Upper lobe of left lung (tissue), 6 donors: ENCODE measurements at regions not wholly inside any gene's neighbourhood (a gene's known extent, or its start where the extent isn't known, plus 50 kb on each side); places are given as distances from the start of the nearest gene placed in this dataset.

ENCODE experiments used
- ATAC-seq, 2 donors: fragments of 200-7000 bp; cut with Tn5 transposase; one replicate each; pipeline ENCODE4 v1.9.1; 2022; ENCODE audit warnings: mild to moderate bottlenecking in 2 of 2, moderate library complexity in 2 of 2; ENCODE audit not compliant: low FRiP score in 2 of 2
- DNase-seq, 2 donors: peaks; one replicate each; pipeline ENCODE4 v3.0.0-alpha.2; 2019 to 2020
- H3K27ac ChIP-seq, 4 donors: fragments of 200-600 bp; sonication (generic); one replicate each; pipeline ENCODE4 v1.5.1; 2016 to 2019
- H3K27me3 ChIP-seq, 4 donors: fragments of 200-600 bp; sonication (generic); one replicate each; pipeline ENCODE4 v1.5.1; 2017 to 2019
- H3K36me3 ChIP-seq, 4 donors: fragments of 200-600 bp; sonication (generic); one replicate each; pipeline ENCODE4 v1.5.1; 2016 to 2019
- H3K4me1 ChIP-seq, 4 donors: fragments of 200-600 bp; sonication (generic); one replicate each; pipeline ENCODE4 v1.5.1; 2018 to 2019
- H3K4me3 ChIP-seq, 4 donors: fragments of 200-600 bp; sonication (generic); one replicate each; pipeline ENCODE4 v1.5.1; 2017 to 2019; ENCODE audit warnings: mild to moderate bottlenecking in 2 of 4, moderate library complexity in 1 of 4
- H3K9me3 ChIP-seq, 4 donors: fragments of 200-600 bp; sonication (generic); one replicate each; pipeline ENCODE4 v1.5.1; 2018 to 2019
- EP300 ChIP-seq, 4 donors: sonication (generic); formaldehyde crosslinking; IDR thresholded peaks; one replicate each; pipeline ENCODE4 v1.5.1; 2017; ENCODE audit warnings: antibody characterized with exemption in 4 of 4, control low read depth in 2 of 4
- POLR2A ChIP-seq, 4 donors: fragments of 450-650 bp; IDR thresholded peaks; one replicate each; pipeline ENCODE4 v1.5.1; 2016 to 2017; ENCODE audit warnings: antibody characterized with exemption in 4 of 4, mild to moderate bottlenecking in 2 of 4
- POLR2AphosphoS5 ChIP-seq, 2 donors: sonication (generic); formaldehyde crosslinking; IDR thresholded peaks; one replicate each; pipeline ENCODE4 v1.5.1; 2017; ENCODE audit warnings: antibody characterized with exemption in 2 of 2
- WGBS, 2 donors: methylation state at CpG; one replicate each; pipeline ENCODE4 v1.1.5; 2017 to 2018; 5-methylcytosine and 5-hydroxymethylcytosine counted together
- TF ChIP-seq, protein P1 (sequence below), 6 experiments: fragments of 450-650 bp in 4 of 6; fragments of 200-600 bp in 2 of 6; sonication (generic) in 2 of 6; IDR thresholded peaks; one replicate each; pipeline ENCODE4 v1.5.1; 2016 to 2019; ENCODE audit warnings: antibody characterized with exemption in 6 of 6
- donor health status: DM: no; HTN: no; CAD: no; lungs with moderate emphysema.
- donor health status: DM: no; HTN: yes; CAD: no; lungs with severe emphysema.

DNA sequence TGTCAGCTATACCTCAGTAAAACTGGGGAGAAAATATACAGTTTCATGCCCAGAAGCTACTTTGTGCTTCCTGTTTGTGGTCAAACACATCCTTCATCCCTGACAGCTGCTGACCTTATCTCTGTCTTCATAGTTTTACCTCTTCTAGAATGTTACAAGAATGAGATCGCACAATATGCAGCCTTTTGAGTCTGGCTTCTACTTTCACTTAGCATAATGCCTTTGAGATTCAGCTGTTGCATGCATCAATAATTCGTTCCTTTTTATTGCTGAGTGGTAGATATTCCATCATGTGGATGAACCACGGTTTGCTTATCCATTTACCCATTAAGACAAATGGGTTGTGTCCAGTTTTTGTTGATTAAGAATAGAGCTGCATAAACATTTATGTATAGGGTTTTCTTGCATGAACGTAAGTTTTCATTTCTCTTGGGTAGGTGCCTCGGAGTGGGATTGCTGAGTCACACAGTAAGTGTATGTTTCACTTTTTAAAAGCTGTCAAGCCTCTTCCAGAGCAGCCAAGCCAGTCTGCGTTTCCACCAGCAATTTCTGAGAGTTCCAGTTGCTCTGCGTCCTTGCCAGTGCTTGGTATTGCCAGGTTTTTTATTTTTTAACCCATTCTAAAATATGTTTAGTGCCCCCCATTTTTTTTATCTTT, 86.6 kb upstream of the PAX1 start:
- no peak overlapping the region for H3K27ac ChIP-seq
- H3K9me3 ChIP-seq: peaks cover 0 to 3% (median 0%) of the 10 kb centered on the region in 4 donors
- TF ChIP-seq POLR2AphosphoS5 (IDR thresholded peaks at IDR 0.05) (no peak), POLR2A (IDR thresholded peaks at IDR 0.05) (no peak), EP300 (IDR thresholded peaks at IDR 0.05) (no peak)
- TF ChIP-seq, protein P1, sequence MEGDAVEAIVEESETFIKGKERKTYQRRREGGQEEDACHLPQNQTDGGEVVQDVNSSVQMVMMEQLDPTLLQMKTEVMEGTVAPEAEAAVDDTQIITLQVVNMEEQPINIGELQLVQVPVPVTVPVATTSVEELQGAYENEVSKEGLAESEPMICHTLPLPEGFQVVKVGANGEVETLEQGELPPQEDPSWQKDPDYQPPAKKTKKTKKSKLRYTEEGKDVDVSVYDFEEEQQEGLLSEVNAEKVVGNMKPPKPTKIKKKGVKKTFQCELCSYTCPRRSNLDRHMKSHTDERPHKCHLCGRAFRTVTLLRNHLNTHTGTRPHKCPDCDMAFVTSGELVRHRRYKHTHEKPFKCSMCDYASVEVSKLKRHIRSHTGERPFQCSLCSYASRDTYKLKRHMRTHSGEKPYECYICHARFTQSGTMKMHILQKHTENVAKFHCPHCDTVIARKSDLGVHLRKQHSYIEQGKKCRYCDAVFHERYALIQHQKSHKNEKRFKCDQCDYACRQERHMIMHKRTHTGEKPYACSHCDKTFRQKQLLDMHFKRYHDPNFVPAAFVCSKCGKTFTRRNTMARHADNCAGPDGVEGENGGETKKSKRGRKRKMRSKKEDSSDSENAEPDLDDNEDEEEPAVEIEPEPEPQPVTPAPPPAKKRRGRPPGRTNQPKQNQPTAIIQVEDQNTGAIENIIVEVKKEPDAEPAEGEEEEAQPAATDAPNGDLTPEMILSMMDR (IDR thresholded peaks at IDR 0.05): no peak
- no peak overlapping the region for H3K4me3 ChIP-seq
- no peaks in the 10 kb centered on the region for H3K27me3 ChIP-seq
- ATAC-seq: no peak
- H3K36me3 ChIP-seq: no peaks in the 10 kb centered on the region
- DNase-seq: no peak
- 44% methylated on average over 7 of the region's 7 CpGs for WGBS, 2 donors
- no peaks in the 10 kb centered on the region for H3K4me1 ChIP-seq

DNA sequence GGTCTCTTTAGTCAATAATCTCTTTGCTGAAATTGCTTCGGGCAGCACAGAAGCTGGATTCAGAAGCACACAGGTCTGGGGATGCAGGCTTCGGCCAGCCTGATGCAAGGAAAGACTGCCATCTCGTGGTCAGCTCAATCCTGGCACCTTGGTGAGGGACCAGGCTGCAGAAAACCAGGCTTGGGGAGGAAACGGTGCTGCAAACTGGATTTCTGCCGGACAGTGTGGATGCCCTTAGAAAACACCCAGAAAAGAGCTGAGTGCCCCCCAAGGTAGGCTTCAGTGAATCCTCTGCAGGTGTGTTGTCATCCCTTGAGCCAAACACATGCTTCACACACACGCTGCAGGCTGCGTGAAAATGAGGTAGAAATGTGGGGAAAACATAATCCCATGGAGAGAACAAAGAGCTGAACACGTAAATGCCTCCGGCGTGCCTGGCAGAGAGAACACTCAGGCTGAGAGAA, 89.8 kb upstream of the PAX1 start:
- no peaks in the 10 kb centered on the region for H3K36me3 ChIP-seq
- ATAC-seq (peak; percentile 59 to 69), DNase-seq (peak in 1 of 2 donors; percentile 55)
- no peaks in the 10 kb centered on the region for H3K27me3 ChIP-seq
- H3K27ac ChIP-seq: no peak overlapping the region
- TF ChIP-seq, protein P1 (IDR thresholded peaks at IDR 0.05): peak; percentile 26 to 64 (median 48)
- no peak for TF ChIP-seq EP300 (IDR thresholded peaks at IDR 0.05)
- TF ChIP-seq POLR2A (IDR thresholded peaks at IDR 0.05): no peak
- no peak for TF ChIP-seq POLR2AphosphoS5 (IDR thresholded peaks at IDR 0.05)
- no peaks in the 10 kb centered on the region for H3K9me3 ChIP-seq
- H3K4me3 ChIP-seq: no peak overlapping the region
- H3K4me1 ChIP-seq: no peaks in the 10 kb centered on the region
- 35 to 42% methylated on average over 10 of the region's 10 CpGs for WGBS, 2 donors

DNA sequence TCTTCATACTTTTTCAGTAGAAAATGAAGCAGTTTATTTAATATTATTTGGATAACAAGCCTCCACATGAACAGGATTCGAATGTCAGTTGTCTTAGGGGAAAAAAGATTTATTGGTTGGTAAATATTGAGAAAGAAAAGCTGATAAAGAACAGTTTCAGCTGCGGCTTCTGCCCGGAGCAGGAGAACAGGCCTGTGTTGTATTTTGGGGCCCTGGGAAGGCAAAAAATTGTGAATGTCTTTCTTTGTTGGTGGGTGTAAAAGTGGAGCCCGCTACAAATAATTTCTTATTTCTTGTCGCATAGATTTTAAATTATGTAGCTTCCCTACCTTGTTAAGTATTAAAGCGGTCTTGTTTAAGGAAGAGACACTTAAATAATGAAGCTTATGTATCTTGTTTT, 90.5 kb upstream of the PAX1 start:
- WGBS, 2 donors: 64 to 70% methylated on average over 6 of the region's 6 CpGs
- TF ChIP-seq, protein P1 (IDR thresholded peaks at IDR 0.05): no peak
- TF ChIP-seq EP300 (IDR thresholded peaks at IDR 0.05) (no peak), POLR2AphosphoS5 (IDR thresholded peaks at IDR 0.05) (no peak), POLR2A (IDR thresholded peaks at IDR 0.05) (no peak)
- Histone ChIP-seq H3K4me3 (no peak overlapping the region), H3K27ac (no peak overlapping the region), H3K36me3 (no peaks in the 10 kb centered on the region), H3K27me3 (no peaks in the 10 kb centered on the region), H3K4me1 (no peaks in the 10 kb centered on the region), H3K9me3 (no peaks in the 10 kb centered on the region)
- no peak for ATAC-seq
- DNase-seq: no peak

DNA sequence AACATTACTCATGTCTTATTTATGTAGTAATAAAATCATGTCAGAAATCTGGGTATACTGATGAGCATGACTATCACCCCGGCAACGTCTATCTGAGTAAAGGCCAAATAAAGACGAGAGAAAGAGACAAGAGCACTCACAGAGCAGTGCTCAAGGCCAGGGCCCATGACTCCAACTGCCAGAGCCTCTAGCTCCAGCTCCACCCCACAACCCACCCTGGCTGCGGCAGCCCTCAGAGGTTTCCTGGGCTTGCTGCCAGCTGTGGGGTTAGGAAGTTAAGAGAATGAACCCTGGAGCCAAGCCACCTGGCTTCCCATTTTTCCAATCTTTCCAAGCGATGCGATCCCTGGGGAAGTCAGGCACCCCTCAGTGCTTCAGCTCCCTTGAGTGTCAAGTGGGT, 92.0 kb upstream of the PAX1 start:
- 14 to 16% methylated on average over 6 of the region's 6 CpGs for WGBS, 2 donors
- no peaks in the 10 kb centered on the region for H3K4me1 ChIP-seq
- H3K27me3 ChIP-seq: no peaks in the 10 kb centered on the region
- DNase-seq (peak in 1 of 2 donors; percentile 11), ATAC-seq (no peak)
- no peaks in the 10 kb centered on the region for H3K9me3 ChIP-seq
- H3K36me3 ChIP-seq: no peaks in the 10 kb centered on the region
- H3K27ac ChIP-seq: no peak overlapping the region
- TF ChIP-seq POLR2AphosphoS5 (IDR thresholded peaks at IDR 0.05): no peak
- TF ChIP-seq, protein P1 (IDR thresholded peaks at IDR 0.05): no peak
- no peak for TF ChIP-seq POLR2A (IDR thresholded peaks at IDR 0.05)
- no peak for TF ChIP-seq EP300 (IDR thresholded peaks at IDR 0.05)
- H3K4me3 ChIP-seq: no peak overlapping the region

DNA sequence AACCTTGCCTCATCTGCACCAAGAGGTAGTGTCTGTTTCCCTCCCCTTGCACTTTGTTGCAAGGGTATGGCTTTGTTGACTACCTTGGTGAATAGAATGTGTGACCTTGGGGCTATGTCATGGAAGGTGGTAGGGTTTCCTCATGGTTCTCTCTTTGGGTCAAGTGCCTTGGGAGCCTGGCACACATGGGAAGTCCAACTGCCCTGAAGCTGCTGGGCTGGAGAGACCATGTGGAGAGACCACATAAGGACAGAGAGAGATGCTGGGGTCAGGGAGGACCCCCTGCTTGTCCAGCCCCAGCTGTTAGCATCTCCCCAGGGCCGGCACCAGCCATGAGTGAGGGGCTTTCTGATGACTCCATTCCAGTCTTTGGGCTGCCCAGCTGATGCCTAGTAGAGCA, 95.5 kb upstream of the PAX1 start:
- no peaks in the 10 kb centered on the region for H3K36me3 ChIP-seq
- 60% methylated on average over 1 of the region's 1 CpG; no CpG with 5 or more reads in 1 of the 2 donors for WGBS, 2 donors
- TF ChIP-seq EP300 (IDR thresholded peaks at IDR 0.05): no peak
- TF ChIP-seq, protein P1 (IDR thresholded peaks at IDR 0.05): no peak
- TF ChIP-seq POLR2A (IDR thresholded peaks at IDR 0.05): no peak
- no peak for TF ChIP-seq POLR2AphosphoS5 (IDR thresholded peaks at IDR 0.05)
- no peaks in the 10 kb centered on the region for H3K27me3 ChIP-seq
- no peak for ATAC-seq
- H3K4me3 ChIP-seq: no peak overlapping the region
- peaks cover 0 to 4% (median 0%) of the 10 kb centered on the region in 4 donors for H3K4me1 ChIP-seq
- DNase-seq: no peak
- no peak overlapping the region for H3K27ac ChIP-seq
- no peaks in the 10 kb centered on the region for H3K9me3 ChIP-seq
